Skeletal muscle satellite cell (primary cell): ENCODE measurements at regions not wholly inside any gene's neighbourhood (a gene's known extent, or its start where the extent isn't known, plus 50 kb on each side); places are given as distances from the start of the nearest gene placed in this dataset.

ENCODE experiments used
- H3K27me3 ChIP-seq: 2 replicates; pipeline ENCODE4 v1.7.0; 2013; ENCODE audit warnings: low read length; ENCODE audit not compliant: control insufficient read depth, insufficient read depth
- H3K36me3 ChIP-seq: 2 replicates; pipeline ENCODE4 v1.7.0; 2013; ENCODE audit warnings: mild to moderate bottlenecking, control low read depth, low read length; ENCODE audit not compliant: insufficient read depth
- H3K4me1 ChIP-seq: 2 replicates; pipeline ENCODE4 v1.7.0; 2013; ENCODE audit warnings: low read length; ENCODE audit not compliant: control insufficient read depth, insufficient read depth
- H3K4me2 ChIP-seq: 2 replicates; pipeline ENCODE4 v1.7.0; 2013; ENCODE audit warnings: mild to moderate bottlenecking, low read length
- H3K4me3 ChIP-seq: 2 replicates; pipeline ENCODE4 v1.7.0; 2013; ENCODE audit warnings: low read length
- H3K9ac ChIP-seq: 2 replicates; pipeline ENCODE4 v1.7.0; 2013; ENCODE audit warnings: mild to moderate bottlenecking, low read depth, low read length, moderate library complexity
- H3K9me3 ChIP-seq: replicated peaks from 2 replicates; pipeline ENCODE4 v1.7.0; 2013; ENCODE audit warnings: mild to moderate bottlenecking, control low read depth, low read length

GRCh38 chr2:239905884-239906654, 119.1 kb downstream of the NDUFA10 start:
- Histone ChIP-seq H3K27me3 (no peaks in the 10 kb centered on the region), H3K9me3 (no peaks in the 10 kb centered on the region)

GRCh38 chr2:239905306-239905705, 119.8 kb downstream of the NDUFA10 start:
- H3K36me3 ChIP-seq: no peaks in the 10 kb centered on the region
- no peaks in the 10 kb centered on the region for H3K27me3 ChIP-seq
- H3K9me3 ChIP-seq: no peaks in the 10 kb centered on the region
- H3K9ac ChIP-seq: no peak overlapping the region
- no peaks in the 10 kb centered on the region for H3K4me1 ChIP-seq
- no peak overlapping the region for H3K4me3 ChIP-seq
- no peak overlapping the region for H3K4me2 ChIP-seq

More at GRCh38 chr2:239905884-239906654, 119.1 kb downstream of the NDUFA10 start:
- H3K4me3 ChIP-seq: no peak overlapping the region
- no peak overlapping the region for H3K4me2 ChIP-seq
- H3K9ac ChIP-seq: no peak overlapping the region
- H3K36me3 ChIP-seq: no peaks in the 10 kb centered on the region
- no peaks in the 10 kb centered on the region for H3K4me1 ChIP-seq

- Histone ChIP-seq H3K9me3 (no peaks in the 10 kb centered on the region), H3K4me3 (no peak overlapping the region)
Observed at GRCh38 chr2:239904496-239904895, 120.6 kb downstream of the NDUFA10 start.

GRCh38 chr2:239903803-239904202, 121.3 kb downstream of the NDUFA10 start:
- H3K27me3 ChIP-seq: no peaks in the 10 kb centered on the region
- H3K4me2 ChIP-seq: no peak overlapping the region
- H3K4me3 ChIP-seq: no peak overlapping the region
- H3K9me3 ChIP-seq: no peaks in the 10 kb centered on the region
- H3K9ac ChIP-seq: no peak overlapping the region
- no peaks in the 10 kb centered on the region for H3K36me3 ChIP-seq
- H3K4me1 ChIP-seq: no peaks in the 10 kb centered on the region

More at GRCh38 chr2:239904496-239904895, 120.6 kb downstream of the NDUFA10 start:
- no peaks in the 10 kb centered on the region for H3K36me3 ChIP-seq
- no peak overlapping the region for H3K4me2 ChIP-seq
- H3K4me1 ChIP-seq: no peaks in the 10 kb centered on the region
- no peaks in the 10 kb centered on the region for H3K27me3 ChIP-seq
- no peak overlapping the region for H3K9ac ChIP-seq

- Histone ChIP-seq H3K27me3 (no peaks in the 10 kb centered on the region), H3K4me3 (no peak overlapping the region), H3K9ac (no peak overlapping the region), H3K36me3 (no peaks in the 10 kb centered on the region), H3K9me3 (no peaks in the 10 kb centered on the region), H3K4me1 (no peaks in the 10 kb centered on the region), H3K4me2 (no peak overlapping the region)
Observed at GRCh38 chr2:239903210-239903609, 121.9 kb downstream of the NDUFA10 start.

- Histone ChIP-seq H3K4me3 (no peak overlapping the region), H3K9me3 (no peaks in the 10 kb centered on the region), H3K4me1 (no peaks in the 10 kb centered on the region), H3K27me3 (no peaks in the 10 kb centered on the region), H3K36me3 (no peaks in the 10 kb centered on the region), H3K9ac (no peak overlapping the region), H3K4me2 (no peak overlapping the region)
Observed at GRCh38 chr2:239902749-239903201, 122.4 kb downstream of the NDUFA10 start.

GRCh38 chr2:239898292-239898925, 126.7 kb downstream of the NDUFA10 start:
- Histone ChIP-seq H3K27me3 (no peaks in the 10 kb centered on the region), H3K9me3 (no peaks in the 10 kb centered on the region), H3K9ac (no peak overlapping the region), H3K4me1 (no peaks in the 10 kb centered on the region), H3K4me2 (no peak overlapping the region), H3K36me3 (no peaks in the 10 kb centered on the region), H3K4me3 (no peak overlapping the region)

- Histone ChIP-seq H3K4me2 (no peak overlapping the region), H3K4me3 (no peak overlapping the region), H3K27me3 (no peaks in the 10 kb centered on the region), H3K4me1 (no peaks in the 10 kb centered on the region), H3K9ac (no peak overlapping the region), H3K36me3 (no peaks in the 10 kb centered on the region), H3K9me3 (no peaks in the 10 kb centered on the region)
Observed at GRCh38 chr2:239897596-239898235, 127.4 kb downstream of the NDUFA10 start.

GRCh38 chr2:239896075-239896474, 129.1 kb downstream of the NDUFA10 start:
- Histone ChIP-seq H3K4me3 (no peak overlapping the region), H3K4me1 (no peaks in the 10 kb centered on the region), H3K9me3 (no peaks in the 10 kb centered on the region), H3K36me3 (no peaks in the 10 kb centered on the region), H3K4me2 (no peak overlapping the region), H3K27me3 (no peaks in the 10 kb centered on the region), H3K9ac (no peak overlapping the region)

GRCh38 chr2:239895669-239896068, 129.5 kb downstream of the NDUFA10 start:
- Histone ChIP-seq H3K9me3 (no peaks in the 10 kb centered on the region), H3K9ac (no peak overlapping the region), H3K4me3 (no peak overlapping the region), H3K36me3 (no peaks in the 10 kb centered on the region), H3K4me1 (no peaks in the 10 kb centered on the region), H3K4me2 (no peak overlapping the region), H3K27me3 (no peaks in the 10 kb centered on the region)

GRCh38 chr2:239895116-239895515, 130.0 kb downstream of the NDUFA10 start:
- no peak overlapping the region for H3K4me2 ChIP-seq
- H3K9ac ChIP-seq: no peak overlapping the region
- no peaks in the 10 kb centered on the region for H3K9me3 ChIP-seq
- H3K36me3 ChIP-seq: no peaks in the 10 kb centered on the region
- H3K4me1 ChIP-seq: no peaks in the 10 kb centered on the region
- no peaks in the 10 kb centered on the region for H3K27me3 ChIP-seq
- no peak overlapping the region for H3K4me3 ChIP-seq
